Esophagus muscularis mucosa (tissue), 4 donors: ENCODE measurements at regions not wholly inside any gene's neighbourhood (a gene's known extent, or its start where the extent isn't known, plus 50 kb on each side); places are given as distances from the start of the nearest gene placed in this dataset.

Experiments used
- DNase-seq: peaks from one replicate; pipeline ENCODE4 v3.0.0-alpha.2; 2017; ENCODE audit errors: extremely low spot score
- H3K27ac ChIP-seq, 4 donors: fragments of 200-600 bp; sonication (generic); replicated peaks in 1 of 4; 1 replicate in 3 of 4; 2 replicates in 1 of 4; pipeline ENCODE4 v1.5.1; 2016 to 2019; ENCODE audit warnings: mild to moderate bottlenecking in 1 of 4
- H3K27me3 ChIP-seq, 4 donors: fragments of 200-600 bp; sonication (generic); one replicate each; pipeline versions ENCODE4 v1.5.1 to v1.6.0; 2016 to 2019
- H3K36me3 ChIP-seq, 4 donors: fragments of 200-600 bp; sonication (generic); one replicate each; pipeline ENCODE4 v1.5.1; 2016 to 2019
- H3K4me1 ChIP-seq, 4 donors: fragments of 200-600 bp; sonication (generic); one replicate each; pipeline ENCODE4 v1.5.1; 2016 to 2019
- H3K4me3 ChIP-seq, 4 donors: fragments of 200-600 bp; sonication (generic); 1 replicate in 2 of 4; 2 replicates in 2 of 4; pipeline ENCODE4 v1.5.1; 2016 to 2019; ENCODE audit warnings: mild to moderate bottlenecking in 4 of 4, moderate library complexity in 1 of 4
- H3K9me3 ChIP-seq, 4 donors: fragments of 200-600 bp; sonication (generic); 1 replicate in 3 of 4; 2 replicates in 1 of 4; pipeline ENCODE4 v1.5.1; 2016 to 2019
- EP300 ChIP-seq: sonication (generic); formaldehyde crosslinking; IDR thresholded peaks from one replicate; pipeline ENCODE4 v1.6.1; 2017; ENCODE audit warnings: antibody characterized with exemption
- POLR2A ChIP-seq: fragments of 450-650 bp; IDR thresholded peaks from one replicate; pipeline ENCODE4 v1.6.1; 2017; ENCODE audit warnings: antibody characterized with exemption, moderate library complexity, mild to moderate bottlenecking, low read depth
- POLR2AphosphoS5 ChIP-seq, 2 donors: sonication (generic); formaldehyde crosslinking; IDR thresholded peaks; one replicate each; pipeline ENCODE4 v1.6.1; 2017; ENCODE audit warnings: antibody characterized with exemption in 2 of 2
- WGBS: methylation state at CpG from one replicate; pipeline ENCODE4 v1.1.5; 2018; 5-methylcytosine and 5-hydroxymethylcytosine counted together
- intact Hi-C: fragments of 100-400 bp; cut with DNase I; formaldehyde crosslinking; loops from one replicate; pipeline ENCODE4 v1.15.1; 2023
- TF ChIP-seq, protein P1 (sequence below), 3 experiments: fragments of 200-600 bp in 2 of 3; fragments of 450-650 bp in 1 of 3; sonication (generic) in 2 of 3; IDR thresholded peaks; one replicate each; pipeline ENCODE4 v1.5.1; 2017 to 2019; ENCODE audit warnings: antibody characterized with exemption in 3 of 3, mild to moderate bottlenecking in 2 of 3, moderate library complexity in 1 of 3

- Histone ChIP-seq H3K36me3 (no peaks in the 10 kb centered on the region), H3K9me3 (no peaks in the 10 kb centered on the region), H3K4me3 (no peak overlapping the region), H3K27me3 (peaks cover 0 to 14% (median 0%) of the 10 kb centered on the region in 4 donors), H3K4me1 (no peaks in the 10 kb centered on the region), H3K27ac (no peak overlapping the region)
- TF ChIP-seq, protein P1, sequence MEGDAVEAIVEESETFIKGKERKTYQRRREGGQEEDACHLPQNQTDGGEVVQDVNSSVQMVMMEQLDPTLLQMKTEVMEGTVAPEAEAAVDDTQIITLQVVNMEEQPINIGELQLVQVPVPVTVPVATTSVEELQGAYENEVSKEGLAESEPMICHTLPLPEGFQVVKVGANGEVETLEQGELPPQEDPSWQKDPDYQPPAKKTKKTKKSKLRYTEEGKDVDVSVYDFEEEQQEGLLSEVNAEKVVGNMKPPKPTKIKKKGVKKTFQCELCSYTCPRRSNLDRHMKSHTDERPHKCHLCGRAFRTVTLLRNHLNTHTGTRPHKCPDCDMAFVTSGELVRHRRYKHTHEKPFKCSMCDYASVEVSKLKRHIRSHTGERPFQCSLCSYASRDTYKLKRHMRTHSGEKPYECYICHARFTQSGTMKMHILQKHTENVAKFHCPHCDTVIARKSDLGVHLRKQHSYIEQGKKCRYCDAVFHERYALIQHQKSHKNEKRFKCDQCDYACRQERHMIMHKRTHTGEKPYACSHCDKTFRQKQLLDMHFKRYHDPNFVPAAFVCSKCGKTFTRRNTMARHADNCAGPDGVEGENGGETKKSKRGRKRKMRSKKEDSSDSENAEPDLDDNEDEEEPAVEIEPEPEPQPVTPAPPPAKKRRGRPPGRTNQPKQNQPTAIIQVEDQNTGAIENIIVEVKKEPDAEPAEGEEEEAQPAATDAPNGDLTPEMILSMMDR (IDR thresholded peaks at IDR 0.05): no peak
- no peak for TF ChIP-seq EP300
- no peak for TF ChIP-seq POLR2A
- no peak for TF ChIP-seq POLR2AphosphoS5 (IDR thresholded peaks at IDR 0.05)
- no peak for DNase-seq
- 77% methylated on average over 4 of the region's 4 CpGs for WGBS
- intact Hi-C loops: no loop called here
Measured at GRCh38 chr17:33375783-33376182, 82.7 kb upstream of the ASIC2 start.

GRCh38 chr17:33377837-33378595, 84.9 kb upstream of the ASIC2 start:
- H3K27ac ChIP-seq: no peak overlapping the region
- H3K4me3 ChIP-seq: no peak overlapping the region
- TF ChIP-seq, protein P1 (IDR thresholded peaks at IDR 0.05): no peak
- TF ChIP-seq POLR2AphosphoS5 (IDR thresholded peaks at IDR 0.05): no peak
- no peak for TF ChIP-seq EP300
- no peaks in the 10 kb centered on the region for H3K36me3 ChIP-seq
- H3K4me1 ChIP-seq: no peaks in the 10 kb centered on the region
- WGBS: 65% methylated on average over 3 of the region's 3 CpGs
- no peaks in the 10 kb centered on the region for H3K9me3 ChIP-seq
- no peak for DNase-seq
- intact Hi-C loops: no loop called here
- H3K27me3 ChIP-seq: peaks cover 0 to 13% (median 0%) of the 10 kb centered on the region in 4 donors

DNA sequence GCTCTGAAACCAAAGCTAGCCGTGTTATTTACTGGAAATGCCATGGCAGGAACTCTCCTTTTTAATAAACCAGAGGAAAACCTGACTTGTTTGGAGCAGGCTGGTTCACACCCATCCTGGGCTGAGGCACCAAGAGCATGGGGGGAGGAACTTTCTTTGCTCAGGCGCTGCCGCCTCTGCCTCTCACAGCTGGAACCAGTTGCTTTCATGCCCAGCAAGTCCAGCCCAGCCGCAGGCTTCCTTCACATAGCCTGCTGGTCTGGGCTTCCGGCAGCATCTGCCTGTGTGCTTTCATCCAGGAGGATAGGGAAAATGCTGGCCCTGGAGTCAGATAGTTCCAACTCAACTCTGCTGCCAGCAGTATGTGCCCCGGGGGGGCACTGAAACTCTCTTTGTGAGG, 88.1 kb upstream of the ASIC2 start:
- Histone ChIP-seq H3K4me1 (no peaks in the 10 kb centered on the region), H3K36me3 (no peaks in the 10 kb centered on the region), H3K9me3 (no peaks in the 10 kb centered on the region), H3K4me3 (no peak overlapping the region), H3K27ac (no peak overlapping the region), H3K27me3 (peaks cover 0 to 6% (median 0%) of the 10 kb centered on the region in 4 donors)
- WGBS: 48% methylated on average over 6 of the region's 6 CpGs
- TF ChIP-seq, protein P1 (IDR thresholded peaks at IDR 0.05): no peak
- no peak for TF ChIP-seq EP300
- TF ChIP-seq POLR2A: no peak
- no peak for TF ChIP-seq POLR2AphosphoS5 (IDR thresholded peaks at IDR 0.05)
- no peak for DNase-seq
- intact Hi-C loops: no loop called here

DNA sequence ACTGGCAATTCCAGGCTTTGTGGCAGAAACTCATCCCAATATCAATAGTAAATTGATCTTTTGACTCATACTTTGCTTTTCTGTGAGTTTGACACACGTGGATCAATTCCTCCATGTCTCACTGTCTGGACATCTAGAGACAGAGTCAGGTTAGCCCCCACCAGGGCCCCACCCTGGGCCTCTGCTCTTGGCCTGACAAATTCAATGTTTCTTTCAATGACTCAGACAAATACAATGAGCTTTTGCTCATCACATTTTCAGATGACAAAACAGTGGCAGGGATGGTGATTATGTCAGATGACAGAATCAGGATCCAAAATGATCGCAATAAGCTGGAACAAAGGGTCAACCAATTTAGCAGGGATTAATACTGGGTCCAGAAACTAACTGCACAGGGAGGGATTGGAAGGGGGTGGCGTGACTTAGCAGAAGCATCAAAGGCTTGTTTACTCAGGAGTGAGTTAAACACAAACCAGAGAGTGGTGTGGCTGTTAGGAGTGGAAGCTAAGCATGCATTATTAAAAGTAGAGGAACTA, 90.5 kb upstream of the ASIC2 start:
- H3K27ac ChIP-seq: no peak overlapping the region
- TF ChIP-seq POLR2AphosphoS5 (IDR thresholded peaks at IDR 0.05) (no peak), EP300 (no peak), POLR2A (no peak)
- TF ChIP-seq, protein P1 (IDR thresholded peaks at IDR 0.05): no peak
- no peak for DNase-seq
- H3K4me1 ChIP-seq: no peaks in the 10 kb centered on the region
- intact Hi-C loops: no loop called here
- H3K4me3 ChIP-seq: no peak overlapping the region
- no peaks in the 10 kb centered on the region for H3K9me3 ChIP-seq
- H3K36me3 ChIP-seq: no peaks in the 10 kb centered on the region
- 76% methylated on average over 3 of the region's 3 CpGs for WGBS
- peaks cover 0 to 24% (median 0%) of the 10 kb centered on the region in 4 donors for H3K27me3 ChIP-seq
